ENCODE measurements at regions not wholly inside any gene's neighbourhood (a gene's known extent, or its start where the extent isn't known, plus 50 kb on each side); places are given as distances from the start of the nearest gene placed in this dataset.

- no peak for DNase-seq
Measured at GRCh38 chr4:166386491-166387360, 513.7 kb downstream of the TLL1 start.

GRCh38 chr4:166391501-166391900 lies 518.5 kb downstream of the TLL1 start:
- DNase-seq: no peak

- no peak for DNase-seq
Measured at GRCh38 chr4:166399021-166399420, 526.0 kb downstream of the TLL1 start.

GRCh38 chr4:166400270-166400894 lies 527.3 kb downstream of the TLL1 start:
- DNase-seq: no peak

- DNase-seq: no peak
Measured at GRCh38 chr4:166413356-166413755, 540.3 kb downstream of the TLL1 start.

- no peak for DNase-seq
Measured at GRCh38 chr4:166414431-166414830, 541.4 kb downstream of the TLL1 start.

GRCh38 chr4:166415749-166416148 lies 542.7 kb downstream of the TLL1 start:
- no peak for DNase-seq

- no peak for DNase-seq
Measured at GRCh38 chr4:166421556-166422156, 548.6 kb downstream of the TLL1 start.

GRCh38 chr4:166422475-166422874 lies 549.4 kb downstream of the TLL1 start:
- DNase-seq: no peak

- no peak for DNase-seq
Measured at GRCh38 chr4:166426300-166426863, 553.3 kb downstream of the TLL1 start.

GRCh38 chr4:166432125-166432524 lies 559.1 kb downstream of the TLL1 start:
- no peak for DNase-seq

GRCh38 chr4:166432842-166433241 lies 559.8 kb downstream of the TLL1 start:
- DNase-seq: no peak

- no peak for DNase-seq
Measured at GRCh38 chr4:166435449-166435848, 562.4 kb downstream of the TLL1 start.

- DNase-seq: no peak
Measured at GRCh38 chr4:166458756-166459155, 585.7 kb downstream of the TLL1 start.

- no peak for DNase-seq
Measured at GRCh38 chr4:166459621-166460020, 586.6 kb downstream of the TLL1 start.

- no peak for DNase-seq
Measured at GRCh38 chr4:166460769-166461550, 587.9 kb downstream of the TLL1 start.

GRCh38 chr4:166481055-166481454 lies 608.0 kb downstream of the TLL1 start:
- DNase-seq: no peak

- no peak for DNase-seq
Measured at GRCh38 chr4:166481739-166482138, 608.7 kb downstream of the TLL1 start.

GRCh38 chr4:166482758-166483157 lies 609.7 kb downstream of the TLL1 start:
- DNase-seq: no peak

- DNase-seq: no peak
Measured at GRCh38 chr4:166491635-166492034, 618.6 kb downstream of the TLL1 start.

GRCh38 chr4:166493924-166494345 lies 620.9 kb downstream of the TLL1 start:
- no peak for DNase-seq

- DNase-seq: no peak
Measured at GRCh38 chr4:166498546-166498945, 625.5 kb downstream of the TLL1 start.

GRCh38 chr4:166499820-166500219 lies 626.8 kb downstream of the TLL1 start:
- DNase-seq: no peak

All from cerebellar nuclear complex (tissue), 1 donor.